Neural cell (in vitro differentiated cells): ENCODE measurements at regions not wholly inside any gene's neighbourhood (a gene's known extent, or its start where the extent isn't known, plus 50 kb on each side); places are given as distances from the start of the nearest gene placed in this dataset.

Experiments
- H2AFZ ChIP-seq: fragments of 200-600, 300-800 bp; sonication (generic), shearing (Covaris generic); 2 replicates; pipeline ENCODE4 v1.6.0; 2014; ENCODE audit warnings: low read depth, mild to moderate bottlenecking, antibody characterized with exemption, low read length, moderate library complexity
- H3F3A ChIP-seq: fragments of 200-600 bp; shearing (Covaris generic); 2 replicates; pipeline ENCODE4 v1.6.1; 2016; ENCODE audit warnings: mild to moderate bottlenecking, moderate library complexity, mixed read lengths, antibody characterized with exemption, low read length; ENCODE audit not compliant: insufficient read depth, poor library complexity, severe bottlenecking
- H3K27ac ChIP-seq: fragments of 200-600, 300-800 bp; sonication (generic), shearing (Covaris generic); 2 replicates; pipeline ENCODE4 v1.5.1; 2014; ENCODE audit warnings: mild to moderate bottlenecking, low read length, moderate library complexity
- H3K27me3 ChIP-seq: fragments of 300-800, 200-600 bp; sonication (generic), shearing (Covaris generic); 2 replicates; pipeline ENCODE4 v1.6.0; 2014; ENCODE audit warnings: mild to moderate bottlenecking, low read depth, low read length, moderate library complexity; ENCODE audit not compliant: insufficient read depth
- H3K36me3 ChIP-seq: fragments of 300-800, 200-600 bp; sonication (generic), shearing (Covaris generic); 2 replicates; pipeline ENCODE4 v1.5.1; 2014; ENCODE audit warnings: mild to moderate bottlenecking, antibody characterized with exemption, low read length, moderate library complexity; ENCODE audit not compliant: insufficient read depth
- H3K4me2 ChIP-seq: fragments of 300-800, 200-600 bp; sonication (generic), shearing (Covaris generic); 2 replicates; pipeline ENCODE4 v1.6.0; 2014; ENCODE audit warnings: mild to moderate bottlenecking, low read length
- H3K4me3 ChIP-seq: fragments of 300-800, 200-600 bp; sonication (generic), shearing (Covaris generic); 2 replicates; pipeline ENCODE4 v1.5.1; 2014; ENCODE audit warnings: mild to moderate bottlenecking, low read length, moderate library complexity
- H3K79me2 ChIP-seq: fragments of 200-600 bp; shearing (Covaris generic); replicated peaks from 2 replicates; pipeline ENCODE4 v1.6.0; 2014; ENCODE audit warnings: mild to moderate bottlenecking, low read length, moderate library complexity; ENCODE audit not compliant: insufficient read depth
- H3K9ac ChIP-seq: fragments of 300-800, 200-600 bp; sonication (generic), shearing (Covaris generic); 2 replicates; pipeline ENCODE4 v1.6.1; 2016; ENCODE audit warnings: mild to moderate bottlenecking, low read length, mixed read lengths
- H3K9me2 ChIP-seq: fragments of 200-600 bp; shearing (Covaris generic); 2 replicates; pipeline ENCODE4 v1.6.1; 2016; ENCODE audit warnings: mild to moderate bottlenecking, low read length, mixed read lengths; ENCODE audit not compliant: insufficient read depth
- H3K9me3 ChIP-seq: fragments of 200-600, 300-800 bp; sonication (generic), shearing (Covaris generic); 2 replicates; pipeline ENCODE4 v1.6.1; 2016; ENCODE audit warnings: mild to moderate bottlenecking, mixed run types, low read length, moderate library complexity, mixed read lengths
- H4K20me1 ChIP-seq: fragments of 200-600 bp; shearing (Covaris generic); 2 replicates; pipeline ENCODE4 v1.6.1; 2016; ENCODE audit warnings: mild to moderate bottlenecking, mixed run types; ENCODE audit not compliant: insufficient read depth
- EP300 ChIP-seq: fragments of 450-650 bp; conservative IDR thresholded peaks from 2 replicates; pipeline ENCODE4 v1.6.1; 2014; ENCODE audit warnings: antibody characterized with exemption, mild to moderate bottlenecking, moderate library complexity; ENCODE audit not compliant: poor library complexity, severe bottlenecking
- EZH2 ChIP-seq: fragments of 200-600, 300-800 bp; shearing (Covaris generic), sonication (generic); IDR thresholded peaks from 2 replicates; pipeline ENCODE4 v1.6.1; 2014; ENCODE audit warnings: antibody characterized with exemption, low read length, borderline replicate concordance, mild to moderate bottlenecking; ENCODE audit not compliant: insufficient read depth, poor library complexity, severe bottlenecking
- MXI1 ChIP-seq: fragments of 450-650 bp; conservative IDR thresholded peaks from 2 replicates; pipeline ENCODE4 v1.6.1; 2014; ENCODE audit warnings: antibody characterized with exemption, mild to moderate bottlenecking; ENCODE audit not compliant: poor library complexity, severe bottlenecking
- POLR2AphosphoS5 ChIP-seq: IDR thresholded peaks from 2 replicates; pipeline ENCODE4 v1.6.1; 2012
- RAD21 ChIP-seq: fragments of 450-650 bp; conservative IDR thresholded peaks from 2 replicates; pipeline ENCODE4 v1.6.1; 2014; ENCODE audit warnings: antibody characterized with exemption, mild to moderate bottlenecking, moderate library complexity
- REST ChIP-seq: IDR thresholded peaks from 2 replicates; pipeline ENCODE4 v1.6.1; 2012; ENCODE audit warnings: borderline replicate concordance
- SMC3 ChIP-seq: fragments of 450-650 bp; conservative IDR thresholded peaks from 2 replicates; pipeline ENCODE4 v1.6.1; 2014; ENCODE audit warnings: antibody characterized with exemption, mild to moderate bottlenecking, moderate library complexity; ENCODE audit not compliant: poor library complexity
- TAF1 ChIP-seq: IDR thresholded peaks from 2 replicates; pipeline ENCODE4 v1.6.1; 2012; ENCODE audit warnings: low read depth
- TF ChIP-seq, protein P1 (sequence below): fragments of 450-650 bp; IDR thresholded peaks from 2 replicates; pipeline ENCODE4 v1.5.1; 2014; ENCODE audit warnings: antibody characterized with exemption, mild to moderate bottlenecking, moderate library complexity; ENCODE audit not compliant: poor library complexity, severe bottlenecking

- Histone ChIP-seq H2AFZ (no peak overlapping the region), H3F3A (no peaks in the 10 kb centered on the region), H3K4me3 (no peak overlapping the region), H3K79me2 (no peaks in the 10 kb centered on the region), H3K27ac (no peak overlapping the region), H3K9ac (no peak overlapping the region), H4K20me1 (no peaks in the 10 kb centered on the region), H3K9me2 (no peaks in the 10 kb centered on the region), H3K36me3 (no peaks in the 10 kb centered on the region), H3K4me2 (no peak overlapping the region), H3K9me3 (no peaks in the 10 kb centered on the region), H3K27me3 (no peaks in the 10 kb centered on the region)
- no peak for TF ChIP-seq POLR2AphosphoS5
- TF ChIP-seq EP300 = no peak
- no peak for TF ChIP-seq RAD21
- no peak for TF ChIP-seq TAF1
These were observed 87.1 kb upstream of the RAB6C start for GRCh38 chr2:129892360-129892759.

GRCh38 chr2:129892773-129893172 is 86.7 kb upstream of the RAB6C start:
- H3K36me3 ChIP-seq = no peaks in the 10 kb centered on the region
- TF ChIP-seq REST = no peak
- no peak for TF ChIP-seq RAD21
- TF ChIP-seq, protein P1, sequence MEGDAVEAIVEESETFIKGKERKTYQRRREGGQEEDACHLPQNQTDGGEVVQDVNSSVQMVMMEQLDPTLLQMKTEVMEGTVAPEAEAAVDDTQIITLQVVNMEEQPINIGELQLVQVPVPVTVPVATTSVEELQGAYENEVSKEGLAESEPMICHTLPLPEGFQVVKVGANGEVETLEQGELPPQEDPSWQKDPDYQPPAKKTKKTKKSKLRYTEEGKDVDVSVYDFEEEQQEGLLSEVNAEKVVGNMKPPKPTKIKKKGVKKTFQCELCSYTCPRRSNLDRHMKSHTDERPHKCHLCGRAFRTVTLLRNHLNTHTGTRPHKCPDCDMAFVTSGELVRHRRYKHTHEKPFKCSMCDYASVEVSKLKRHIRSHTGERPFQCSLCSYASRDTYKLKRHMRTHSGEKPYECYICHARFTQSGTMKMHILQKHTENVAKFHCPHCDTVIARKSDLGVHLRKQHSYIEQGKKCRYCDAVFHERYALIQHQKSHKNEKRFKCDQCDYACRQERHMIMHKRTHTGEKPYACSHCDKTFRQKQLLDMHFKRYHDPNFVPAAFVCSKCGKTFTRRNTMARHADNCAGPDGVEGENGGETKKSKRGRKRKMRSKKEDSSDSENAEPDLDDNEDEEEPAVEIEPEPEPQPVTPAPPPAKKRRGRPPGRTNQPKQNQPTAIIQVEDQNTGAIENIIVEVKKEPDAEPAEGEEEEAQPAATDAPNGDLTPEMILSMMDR = no peak
- TF ChIP-seq MXI1 = no peak
- TF ChIP-seq EZH2 = no peak
- TF ChIP-seq POLR2AphosphoS5 = no peak
- no peak for TF ChIP-seq SMC3
- no peak for TF ChIP-seq EP300
- H4K20me1 ChIP-seq = no peaks in the 10 kb centered on the region
- H3F3A ChIP-seq = no peaks in the 10 kb centered on the region
- no peaks in the 10 kb centered on the region for H3K9me3 ChIP-seq
- H3K4me3 ChIP-seq = no peak overlapping the region
- no peaks in the 10 kb centered on the region for H3K9me2 ChIP-seq
- no peak overlapping the region for H3K27ac ChIP-seq
- H3K79me2 ChIP-seq = no peaks in the 10 kb centered on the region
- H2AFZ ChIP-seq = no peak overlapping the region
- H3K4me2 ChIP-seq = no peak overlapping the region
- no peak overlapping the region for H3K9ac ChIP-seq
- no peaks in the 10 kb centered on the region for H3K27me3 ChIP-seq

GRCh38 chr2:129893244-129893643 is 86.2 kb upstream of the RAB6C start:
- TF ChIP-seq EZH2 (no peak), MXI1 (no peak), RAD21 (no peak), REST (no peak), EP300 (no peak), POLR2AphosphoS5 (no peak), SMC3 (no peak), TAF1 (no peak)
- TF ChIP-seq, protein P1 = no peak
- Histone ChIP-seq H3K4me3 (no peak overlapping the region), H4K20me1 (no peaks in the 10 kb centered on the region), H3K9me3 (no peaks in the 10 kb centered on the region), H2AFZ (no peak overlapping the region), H3K9ac (no peak overlapping the region), H3K4me2 (no peak overlapping the region), H3K79me2 (no peaks in the 10 kb centered on the region), H3K27me3 (no peaks in the 10 kb centered on the region), H3K9me2 (no peaks in the 10 kb centered on the region), H3K36me3 (no peaks in the 10 kb centered on the region), H3F3A (no peaks in the 10 kb centered on the region), H3K27ac (no peak overlapping the region)
